ENCODE measurements at regions not wholly inside any gene's neighbourhood (a gene's known extent, or its start where the extent isn't known, plus 50 kb on each side); places are given as distances from the start of the nearest gene placed in this dataset.

DNA sequence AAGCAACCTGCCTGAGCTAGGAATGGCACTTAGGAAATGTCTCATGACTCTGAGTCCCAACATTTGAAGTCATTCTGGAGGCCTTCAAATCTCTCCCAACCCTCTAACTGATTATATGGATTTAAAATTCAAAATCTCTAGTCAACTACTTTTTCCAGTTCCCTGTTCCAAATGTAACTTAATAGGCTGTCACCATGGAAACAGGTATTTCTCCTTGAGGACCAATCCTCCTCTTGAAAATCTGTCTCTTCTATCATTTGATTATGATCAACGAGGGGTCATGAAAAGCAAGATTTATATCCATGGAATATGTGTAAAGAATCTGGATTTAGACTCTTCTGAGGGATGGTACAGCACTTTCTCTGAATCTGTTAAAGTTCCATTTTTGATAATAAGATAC, 127.3 kb upstream of the DTNBP1 start:
- TF ChIP-seq, protein P1, sequence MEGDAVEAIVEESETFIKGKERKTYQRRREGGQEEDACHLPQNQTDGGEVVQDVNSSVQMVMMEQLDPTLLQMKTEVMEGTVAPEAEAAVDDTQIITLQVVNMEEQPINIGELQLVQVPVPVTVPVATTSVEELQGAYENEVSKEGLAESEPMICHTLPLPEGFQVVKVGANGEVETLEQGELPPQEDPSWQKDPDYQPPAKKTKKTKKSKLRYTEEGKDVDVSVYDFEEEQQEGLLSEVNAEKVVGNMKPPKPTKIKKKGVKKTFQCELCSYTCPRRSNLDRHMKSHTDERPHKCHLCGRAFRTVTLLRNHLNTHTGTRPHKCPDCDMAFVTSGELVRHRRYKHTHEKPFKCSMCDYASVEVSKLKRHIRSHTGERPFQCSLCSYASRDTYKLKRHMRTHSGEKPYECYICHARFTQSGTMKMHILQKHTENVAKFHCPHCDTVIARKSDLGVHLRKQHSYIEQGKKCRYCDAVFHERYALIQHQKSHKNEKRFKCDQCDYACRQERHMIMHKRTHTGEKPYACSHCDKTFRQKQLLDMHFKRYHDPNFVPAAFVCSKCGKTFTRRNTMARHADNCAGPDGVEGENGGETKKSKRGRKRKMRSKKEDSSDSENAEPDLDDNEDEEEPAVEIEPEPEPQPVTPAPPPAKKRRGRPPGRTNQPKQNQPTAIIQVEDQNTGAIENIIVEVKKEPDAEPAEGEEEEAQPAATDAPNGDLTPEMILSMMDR (conservative IDR thresholded peaks at IDR 0.05; ENCODE audit: low read length) = no peak
- TF ChIP-seq EZH2phosphoT487 (IDR thresholded peaks at IDR 0.05; ENCODE audit: borderline replicate concordance, low read depth, low read length) = no peak

Data from OCI-LY7 (cell line).